Fibroblast of mammary gland (primary cell): ENCODE measurements at regions not wholly inside any gene's neighbourhood (a gene's known extent, or its start where the extent isn't known, plus 50 kb on each side); places are given as distances from the start of the nearest gene placed in this dataset.

Source experiments
- DNase-seq: peaks from one replicate; pipeline ENCODE4 v3.0.0-alpha.2; 2010; ENCODE audit warnings: low read depth
- H3K4me3 ChIP-seq: 2 replicates; pipeline ENCODE4 v1.5.1; 2011; ENCODE audit warnings: low read depth, mild to moderate bottlenecking, low read length, moderate library complexity; ENCODE audit not compliant: control insufficient read depth
- TF ChIP-seq, protein P1 (sequence below): conservative IDR thresholded peaks from 2 replicates; pipeline ENCODE4 v1.5.1; 2011; ENCODE audit warnings: low read depth, low read length, inconsistent platforms; ENCODE audit not compliant: control insufficient read depth, insufficient read depth

DNA sequence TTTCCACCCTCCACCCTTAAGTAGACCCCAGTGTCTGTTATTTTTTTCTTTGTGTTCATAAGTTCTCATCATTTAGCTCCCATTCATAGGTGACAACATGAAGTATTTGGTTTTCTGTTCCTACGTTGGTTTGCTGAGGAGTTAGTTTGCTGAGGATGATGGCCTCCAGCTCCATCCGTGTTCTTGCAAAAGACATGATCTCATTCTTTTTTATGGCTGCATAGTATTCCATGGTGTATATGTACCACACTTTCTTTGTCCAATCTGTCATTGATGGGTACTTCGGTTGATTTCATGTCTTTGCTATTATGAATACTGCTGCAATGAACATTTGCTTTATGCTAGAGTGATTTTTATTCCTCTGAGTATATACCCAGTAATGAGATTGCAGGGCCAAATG is 301.2 kb downstream of the ADGRG6 start:
- TF ChIP-seq, protein P1, sequence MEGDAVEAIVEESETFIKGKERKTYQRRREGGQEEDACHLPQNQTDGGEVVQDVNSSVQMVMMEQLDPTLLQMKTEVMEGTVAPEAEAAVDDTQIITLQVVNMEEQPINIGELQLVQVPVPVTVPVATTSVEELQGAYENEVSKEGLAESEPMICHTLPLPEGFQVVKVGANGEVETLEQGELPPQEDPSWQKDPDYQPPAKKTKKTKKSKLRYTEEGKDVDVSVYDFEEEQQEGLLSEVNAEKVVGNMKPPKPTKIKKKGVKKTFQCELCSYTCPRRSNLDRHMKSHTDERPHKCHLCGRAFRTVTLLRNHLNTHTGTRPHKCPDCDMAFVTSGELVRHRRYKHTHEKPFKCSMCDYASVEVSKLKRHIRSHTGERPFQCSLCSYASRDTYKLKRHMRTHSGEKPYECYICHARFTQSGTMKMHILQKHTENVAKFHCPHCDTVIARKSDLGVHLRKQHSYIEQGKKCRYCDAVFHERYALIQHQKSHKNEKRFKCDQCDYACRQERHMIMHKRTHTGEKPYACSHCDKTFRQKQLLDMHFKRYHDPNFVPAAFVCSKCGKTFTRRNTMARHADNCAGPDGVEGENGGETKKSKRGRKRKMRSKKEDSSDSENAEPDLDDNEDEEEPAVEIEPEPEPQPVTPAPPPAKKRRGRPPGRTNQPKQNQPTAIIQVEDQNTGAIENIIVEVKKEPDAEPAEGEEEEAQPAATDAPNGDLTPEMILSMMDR: no peak

DNA sequence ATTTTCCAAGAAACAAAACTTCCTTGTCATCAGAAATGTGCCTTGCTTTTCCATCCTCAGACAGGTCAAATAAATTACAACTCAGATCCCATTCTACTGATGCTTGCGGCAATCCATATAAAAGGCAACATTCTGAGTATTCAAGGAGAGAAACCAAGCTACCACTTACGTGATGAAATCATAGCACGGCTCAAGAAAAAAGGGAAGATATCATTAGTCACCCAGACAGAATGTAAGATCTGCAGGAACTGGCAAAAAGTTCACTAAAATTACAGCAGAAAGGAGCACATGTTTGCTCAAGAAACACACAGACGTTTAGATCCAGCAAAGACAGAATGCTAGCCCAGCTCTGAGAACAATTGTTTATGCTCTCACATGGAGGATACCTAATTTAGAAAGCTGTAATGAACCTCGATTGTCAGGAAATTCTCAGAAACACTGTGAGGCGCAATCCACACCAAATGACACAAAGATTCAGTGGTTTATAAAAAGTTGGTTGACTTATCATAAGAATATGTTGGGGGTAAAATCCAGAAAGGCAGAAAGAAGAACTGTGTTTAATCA is 304.2 kb downstream of the ADGRG6 start:
- no peak overlapping the region for H3K4me3 ChIP-seq
- peak; percentile 76 for DNase-seq
- TF ChIP-seq, protein P1: no peak

More for the DNA sequence above, 301.2 kb downstream of the ADGRG6 start:
- H3K4me3 ChIP-seq: no peak overlapping the region
- DNase-seq: no peak

DNA sequence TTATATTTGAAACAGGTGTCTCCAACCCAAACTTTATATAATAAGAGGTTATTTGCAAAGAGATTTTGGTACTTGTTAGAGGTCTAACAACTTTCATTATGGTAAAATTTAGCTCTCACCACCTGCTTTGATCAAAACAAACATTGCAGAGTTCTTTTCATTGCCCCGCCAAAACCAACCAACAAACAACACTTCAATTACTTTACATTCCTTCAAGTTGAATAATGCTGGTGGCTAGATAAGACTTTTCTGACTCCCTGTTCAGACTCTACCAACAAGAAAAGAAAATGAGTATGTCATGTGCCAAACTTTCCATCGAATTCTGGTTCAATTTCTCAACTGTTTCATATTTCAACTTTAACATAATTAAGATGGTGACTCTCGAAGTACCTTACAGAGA is 311.1 kb downstream of the ADGRG6 start:
- TF ChIP-seq, protein P1: no peak
- no peak for DNase-seq
- no peak overlapping the region for H3K4me3 ChIP-seq

DNA sequence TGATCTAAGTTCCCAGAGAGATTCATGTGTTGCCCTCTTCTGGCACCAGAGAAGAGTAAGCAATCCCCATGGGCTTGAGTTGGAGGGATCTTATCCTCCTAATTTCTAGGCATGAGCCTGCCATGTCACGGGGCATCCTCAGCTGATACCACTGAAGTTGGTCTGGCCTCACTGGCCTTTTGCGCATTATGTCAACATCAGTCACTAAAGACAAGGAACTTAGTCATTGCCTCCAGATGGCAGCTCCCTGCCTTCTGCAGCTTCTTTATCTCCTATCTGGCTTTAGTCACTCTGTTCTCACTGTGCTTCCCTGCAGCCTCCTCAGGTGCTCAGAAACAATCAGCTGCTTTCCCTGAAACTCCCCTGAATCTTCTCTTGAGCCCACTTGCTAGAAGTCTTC is 312.2 kb downstream of the ADGRG6 start:
- TF ChIP-seq, protein P1: no peak
- no peak for DNase-seq

DNA sequence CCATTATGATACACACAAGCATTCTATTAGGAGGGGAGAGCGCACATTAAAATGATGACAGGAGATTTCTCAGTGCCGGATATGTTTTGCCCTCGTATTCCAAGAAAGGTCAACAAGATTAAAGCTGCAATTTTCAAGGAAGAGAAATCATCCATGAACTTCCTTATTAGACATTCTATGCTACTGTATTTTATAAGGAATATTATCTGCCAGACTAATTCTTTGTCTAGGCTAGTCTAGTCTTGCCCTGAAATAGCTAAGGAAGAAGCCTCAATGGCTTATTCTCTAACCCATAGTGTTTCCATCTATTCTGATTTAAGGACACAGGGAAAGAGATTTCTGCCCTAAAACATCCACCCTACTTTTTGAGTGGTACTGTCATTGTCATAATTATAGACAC is 315.4 kb downstream of the ADGRG6 start:
- H3K4me3 ChIP-seq: no peak overlapping the region
- TF ChIP-seq, protein P1: no peak
- no peak for DNase-seq

More for the DNA sequence above, 312.2 kb downstream of the ADGRG6 start:
- no peak overlapping the region for H3K4me3 ChIP-seq

DNA sequence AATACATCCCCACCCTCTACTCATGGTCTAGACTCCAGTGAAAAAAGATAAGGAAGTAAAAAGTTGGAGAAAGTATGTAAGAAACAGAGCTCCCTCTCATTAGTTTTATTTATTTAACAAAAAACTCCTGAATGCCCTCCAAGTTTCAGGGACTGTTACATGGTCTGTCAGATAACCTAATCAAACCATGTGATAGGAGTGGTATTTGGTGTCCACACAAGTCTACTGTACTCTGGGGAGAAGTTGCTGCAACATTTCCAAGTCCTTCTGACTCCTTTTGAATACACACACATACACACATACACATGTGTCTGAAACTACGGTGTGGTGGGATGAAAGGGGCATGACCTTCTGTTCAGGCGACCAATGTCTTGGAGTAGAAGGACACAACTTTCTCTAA is 320.0 kb downstream of the ADGRG6 start:
- TF ChIP-seq, protein P1: no peak

More for the DNA sequence above, 320.0 kb downstream of the ADGRG6 start:
- no peak overlapping the region for H3K4me3 ChIP-seq
- no peak for DNase-seq
